ENCODE measurements at regions not wholly inside any gene's neighbourhood (a gene's known extent, or its start where the extent isn't known, plus 50 kb on each side); places are given as distances from the start of the nearest gene placed in this dataset.
"Not testable (repeated sequence)": the region's sequence is repeated elsewhere in the genome, so short reads cannot be mapped to it uniquely, and the experiment has no call there.

DNA sequence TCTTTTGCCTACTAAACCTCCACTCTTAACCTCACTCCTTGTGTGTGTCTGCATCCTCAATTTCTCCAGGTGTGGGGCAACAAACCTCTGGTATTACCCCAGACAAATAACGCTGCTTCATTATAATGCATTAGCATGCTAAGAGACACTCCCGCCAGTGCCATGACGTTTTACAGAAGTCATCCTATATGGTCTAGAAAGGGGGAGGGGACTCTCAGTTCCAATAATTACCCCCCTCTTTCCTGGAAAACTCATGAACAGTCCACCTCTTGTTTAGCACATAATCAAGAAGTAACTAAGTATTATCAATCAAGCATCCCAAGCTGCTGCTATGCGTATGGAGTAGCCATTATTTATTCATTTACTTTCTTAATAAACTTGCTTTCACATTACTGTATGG, 364.5 kb downstream of the TYW1 start:
- no peak for DNase-seq

DNA sequence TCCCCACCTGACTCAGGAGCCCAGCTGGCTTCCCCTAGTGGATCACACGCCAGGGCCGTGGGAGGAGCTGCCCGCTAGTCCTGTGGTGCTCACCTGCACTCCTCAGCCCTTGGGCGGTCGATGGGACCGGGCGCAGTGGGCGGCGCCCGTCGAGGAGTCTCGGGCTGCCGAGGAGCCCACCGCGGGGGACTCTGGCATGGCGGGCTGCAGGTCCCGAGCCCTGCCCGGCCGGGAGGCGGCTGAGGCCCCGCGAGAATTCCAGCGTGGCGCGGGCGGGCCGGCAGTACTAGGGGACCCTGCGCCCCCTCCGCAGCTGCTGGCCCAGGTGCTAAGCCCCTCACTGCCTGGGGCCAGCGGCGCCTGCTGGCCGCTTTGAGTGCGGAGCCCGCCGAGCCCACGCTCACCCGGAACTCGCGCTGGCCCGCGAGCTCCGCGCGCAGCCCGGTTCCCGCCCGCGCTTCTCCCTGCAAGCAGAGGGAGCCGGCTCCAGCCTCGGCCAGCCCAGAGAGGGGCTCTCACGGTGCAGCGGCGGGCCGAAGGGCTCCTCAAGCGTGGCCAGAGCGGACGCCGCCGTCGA, 367.9 kb downstream of the TYW1 start:
- DNase-seq, result peak; percentile 63

DNA sequence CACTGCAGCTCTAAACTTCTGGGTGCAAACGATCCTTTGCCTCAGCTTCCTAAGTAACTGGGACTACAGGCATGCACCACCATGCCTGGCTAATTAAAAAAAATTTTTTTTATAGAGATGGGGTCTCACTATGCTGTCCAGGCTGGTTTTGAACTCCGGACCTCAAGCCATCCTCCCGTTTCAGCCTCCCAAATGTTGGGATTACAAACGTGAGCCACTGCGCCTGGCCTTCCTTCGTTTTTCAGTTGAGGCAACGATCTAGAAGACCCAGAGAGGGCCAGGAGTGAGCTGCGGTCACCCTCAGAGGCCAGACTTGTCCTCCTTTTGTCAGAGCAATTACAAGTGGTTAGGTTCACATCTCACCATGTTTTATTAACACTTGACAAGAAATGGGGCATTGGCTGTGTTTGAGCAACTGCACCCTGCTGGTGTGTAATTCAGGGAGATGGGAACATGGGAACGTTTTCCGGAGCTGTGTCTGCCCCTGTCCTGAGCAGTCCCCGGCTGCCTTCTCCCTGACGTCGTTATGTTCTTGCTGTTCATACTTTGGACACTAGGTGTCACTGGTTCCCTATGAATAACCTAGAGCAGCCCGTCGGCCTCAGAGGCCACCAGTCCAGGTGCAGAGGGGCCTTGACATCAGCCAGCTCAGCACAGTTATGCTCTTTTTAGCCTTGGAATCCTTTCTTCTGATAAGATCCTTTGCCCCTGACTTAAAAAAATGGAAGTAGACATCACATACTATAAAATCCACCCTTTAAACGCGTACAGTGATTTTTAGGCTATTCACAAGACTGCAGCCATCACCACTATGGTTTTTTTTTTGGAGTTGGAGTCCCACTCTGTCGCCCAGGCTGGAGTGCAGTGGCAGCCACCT, 375.0 kb downstream of the TYW1 start:
- peak; percentile 80 for DNase-seq

DNA sequence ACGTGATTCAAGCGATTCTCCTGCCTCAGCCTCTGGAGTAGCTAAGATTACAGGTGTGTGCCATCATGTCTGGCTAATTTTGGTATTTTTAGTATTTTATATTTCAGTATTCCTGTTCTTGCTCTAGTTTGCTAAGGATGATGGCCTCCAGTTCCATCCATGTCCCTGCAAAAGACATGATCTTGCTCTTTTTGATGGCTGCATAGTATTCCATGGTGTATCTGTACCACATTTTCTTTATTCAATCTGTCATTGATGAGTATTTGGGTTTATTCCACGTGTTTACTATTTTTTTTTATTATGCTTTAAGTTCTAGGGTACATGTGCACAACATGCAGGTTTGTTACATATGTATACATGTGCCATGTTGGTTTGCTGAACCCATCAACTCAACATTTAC, 376.8 kb downstream of the TYW1 start:
- not testable (repeated sequence) for DNase-seq

DNA sequence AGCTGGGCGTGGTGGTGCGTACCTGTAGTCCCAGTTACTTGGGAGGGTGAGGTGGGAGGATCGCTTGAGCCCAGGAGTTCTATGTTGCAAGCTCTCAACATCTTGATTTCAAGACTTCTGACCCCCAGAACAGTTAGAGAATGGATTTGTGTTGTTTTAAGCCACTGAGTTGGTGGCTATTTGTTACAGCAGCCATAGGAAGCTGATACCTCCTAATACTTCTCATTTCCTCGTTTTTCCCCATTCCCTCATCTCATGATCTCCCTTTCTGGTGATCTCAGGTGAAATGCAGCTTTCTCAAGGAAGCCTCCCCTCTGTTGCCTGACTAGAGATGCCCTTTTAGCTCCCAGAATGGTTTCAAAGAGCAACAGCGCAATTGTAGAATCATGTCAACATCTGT, 378.8 kb downstream of the TYW1 start:
- DNase-seq, result no peak

DNA sequence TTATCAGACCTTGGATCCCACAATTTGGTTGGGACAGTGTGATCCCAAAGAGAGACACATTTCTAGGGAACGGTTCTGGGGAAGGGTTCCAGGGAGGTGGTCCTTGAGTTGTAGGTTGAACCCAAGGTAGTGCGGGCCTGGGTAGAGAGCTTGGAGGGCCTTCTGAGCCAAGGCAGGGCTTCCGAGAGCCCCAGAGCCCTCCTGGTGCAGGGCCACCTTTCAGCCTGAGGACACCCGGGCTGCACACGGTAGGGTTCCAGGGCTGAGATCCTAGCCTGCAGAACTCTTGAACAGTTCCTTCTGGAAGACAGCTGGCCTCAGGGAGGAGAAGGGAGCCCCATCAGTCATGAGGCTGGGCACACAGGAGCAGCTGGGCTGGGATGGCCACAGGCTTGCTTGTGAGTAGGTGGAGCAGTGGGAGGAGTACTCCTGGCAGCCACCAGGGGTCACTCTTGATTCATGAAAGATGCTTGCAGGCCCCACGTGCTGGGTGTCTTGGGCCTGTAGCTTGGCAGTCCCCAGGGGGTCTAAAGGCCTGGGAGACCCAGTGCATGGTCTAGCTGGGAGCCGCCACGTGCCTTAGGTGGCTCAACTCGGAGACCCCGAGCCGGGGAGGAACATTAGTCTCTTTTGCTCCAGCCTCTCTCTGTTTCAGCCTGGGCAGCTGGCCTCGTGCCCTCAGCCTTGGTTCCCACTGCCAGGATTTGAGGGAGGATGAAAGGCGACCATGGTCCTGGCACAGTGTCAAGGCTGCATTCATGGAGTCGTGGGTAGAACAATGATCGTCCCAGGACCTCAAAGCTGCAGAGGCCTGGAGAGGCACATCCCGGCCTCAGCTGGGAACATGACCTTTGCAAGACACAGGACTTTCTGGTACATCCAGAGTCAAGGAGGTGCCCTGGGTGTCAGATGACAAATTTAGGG, 381.6 kb downstream of the TYW1 start:
- DNase-seq, result peak; percentile 83

DNA sequence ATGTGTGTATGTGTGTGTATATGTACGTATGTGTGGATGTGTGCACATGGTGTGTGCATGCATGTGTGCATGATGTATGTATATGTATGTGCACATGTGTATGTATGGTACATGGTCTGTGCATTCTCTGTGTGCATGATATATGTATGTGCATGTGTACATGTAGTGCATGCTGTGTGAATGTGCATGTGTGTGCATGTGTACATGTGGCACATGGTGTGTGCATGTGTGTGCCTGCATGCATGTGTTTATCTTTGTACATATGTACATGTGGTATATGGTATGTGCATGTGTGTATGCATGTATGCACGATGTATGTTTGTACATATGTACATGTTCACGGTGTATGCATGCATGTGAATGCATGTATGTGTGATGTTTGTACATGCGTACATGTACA, 383.7 kb downstream of the TYW1 start:
- no peak for DNase-seq

DNA sequence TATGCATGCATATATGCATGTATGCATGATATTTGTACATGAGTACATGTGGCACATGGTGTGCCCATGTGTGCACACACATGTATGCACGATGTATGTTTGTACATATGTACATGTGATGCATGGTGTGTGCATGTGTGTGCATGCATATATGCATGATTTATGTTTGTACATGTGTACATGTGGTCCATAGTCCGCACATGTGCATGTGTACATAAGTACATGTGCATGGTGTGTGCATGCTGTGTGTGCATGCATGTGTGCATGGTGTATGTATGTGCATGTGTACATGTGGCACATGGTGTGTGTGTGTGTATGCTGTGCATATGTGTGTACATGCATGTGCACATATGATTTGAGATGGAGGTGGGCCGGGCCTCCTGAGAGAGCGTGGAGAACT, 384.2 kb downstream of the TYW1 start:
- no peak for DNase-seq

DNA sequence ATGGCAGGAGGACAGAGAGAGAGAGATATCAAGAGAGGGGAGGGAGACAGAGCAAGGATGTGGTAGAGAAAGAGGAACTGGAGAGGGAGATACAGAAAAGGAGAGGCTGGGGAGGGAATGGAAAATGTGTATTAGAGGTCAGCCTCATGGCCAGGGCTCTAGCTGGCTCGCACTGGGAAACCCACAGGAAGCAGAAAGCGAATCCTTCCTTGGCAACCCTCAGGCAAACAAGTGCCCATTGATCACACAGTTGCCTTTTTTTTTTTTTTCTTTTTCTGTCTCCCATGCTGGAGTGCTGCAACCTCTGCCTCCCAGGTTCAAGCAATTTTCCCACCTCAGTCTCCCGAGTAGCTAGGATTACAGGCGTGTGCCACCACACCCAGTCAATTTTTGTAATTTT, 391.2 kb downstream of the TYW1 start:
- DNase-seq, result no peak

DNA sequence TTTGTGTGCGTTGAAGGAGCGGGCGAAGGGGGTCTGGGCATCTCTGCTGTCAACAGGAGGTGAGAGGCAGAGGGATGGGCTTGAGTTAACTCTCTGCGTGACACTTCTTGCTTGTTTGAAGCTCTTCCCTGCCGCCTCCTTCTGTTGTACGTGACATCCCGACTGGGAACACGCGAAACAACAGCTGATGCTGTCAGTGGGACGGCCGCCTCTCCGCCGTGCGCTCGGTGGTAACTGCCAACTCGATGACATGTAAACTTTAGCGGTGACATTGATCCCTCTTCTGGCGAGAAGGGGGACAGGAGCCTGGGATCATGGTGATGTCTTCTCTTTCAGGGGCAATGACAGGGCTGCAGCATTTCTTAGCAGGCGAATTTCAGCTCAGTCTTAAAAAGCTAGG, 394.5 kb downstream of the TYW1 start:
- no peak for DNase-seq

DNA sequence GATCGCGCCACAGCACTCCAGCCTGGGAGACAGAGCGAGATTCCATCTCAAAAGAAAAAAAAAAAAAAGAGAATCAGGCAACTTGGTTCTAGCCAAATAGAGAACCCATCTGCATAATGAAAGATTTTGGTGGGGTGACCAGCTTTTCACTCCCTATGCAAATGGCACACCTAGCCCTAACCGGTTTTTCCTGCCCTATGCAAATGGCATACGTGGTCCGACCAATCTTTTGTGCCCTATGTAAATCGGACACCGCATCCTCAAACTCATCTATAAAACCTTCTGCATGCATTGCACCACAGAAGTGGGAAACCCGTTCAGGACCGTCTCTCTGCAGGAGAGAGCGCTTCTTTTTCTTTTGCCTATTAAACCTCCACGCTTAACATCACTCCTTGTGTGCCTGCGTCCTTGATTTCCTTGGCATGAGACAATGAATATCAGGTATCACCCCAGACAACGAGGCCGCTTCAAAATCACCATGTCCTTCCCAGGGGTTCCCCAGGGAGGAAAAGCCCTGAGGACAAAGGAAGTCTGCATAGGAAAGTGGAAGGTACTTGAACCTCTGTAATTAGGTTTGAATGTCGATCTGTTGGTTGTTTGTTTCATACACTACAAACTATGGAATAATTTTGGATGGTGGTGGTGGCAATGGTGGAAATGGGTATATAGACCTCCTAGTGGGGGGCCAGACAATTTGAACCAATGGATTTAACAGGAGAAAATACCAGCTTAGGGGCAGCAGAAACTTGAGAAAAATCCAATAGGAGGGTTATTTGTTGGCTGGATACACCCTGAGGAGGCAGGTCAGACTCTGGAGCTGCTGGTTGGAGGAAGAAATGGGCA, 396.2 kb downstream of the TYW1 start:
- DNase-seq, result peak; percentile 56

DNA sequence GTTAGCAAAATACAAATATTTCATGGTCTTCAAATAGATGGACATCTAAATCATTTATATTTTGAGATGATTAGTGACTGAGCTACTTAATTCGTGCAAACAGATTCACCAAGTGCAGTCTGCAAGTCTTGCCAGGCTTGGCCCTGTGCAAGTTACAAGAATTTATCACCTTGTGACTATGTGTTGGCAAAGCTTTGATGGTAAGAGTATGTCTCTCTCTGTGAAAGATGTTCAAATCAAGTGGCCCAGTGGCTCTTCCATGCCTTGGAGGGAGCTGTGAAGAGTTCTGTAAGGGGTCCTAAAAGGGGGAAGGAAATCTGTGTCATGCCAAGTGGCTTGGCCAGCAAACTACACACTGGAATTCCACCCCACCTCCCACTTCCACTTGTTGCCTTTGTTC, 397.3 kb downstream of the TYW1 start:
- no peak for DNase-seq

DNA sequence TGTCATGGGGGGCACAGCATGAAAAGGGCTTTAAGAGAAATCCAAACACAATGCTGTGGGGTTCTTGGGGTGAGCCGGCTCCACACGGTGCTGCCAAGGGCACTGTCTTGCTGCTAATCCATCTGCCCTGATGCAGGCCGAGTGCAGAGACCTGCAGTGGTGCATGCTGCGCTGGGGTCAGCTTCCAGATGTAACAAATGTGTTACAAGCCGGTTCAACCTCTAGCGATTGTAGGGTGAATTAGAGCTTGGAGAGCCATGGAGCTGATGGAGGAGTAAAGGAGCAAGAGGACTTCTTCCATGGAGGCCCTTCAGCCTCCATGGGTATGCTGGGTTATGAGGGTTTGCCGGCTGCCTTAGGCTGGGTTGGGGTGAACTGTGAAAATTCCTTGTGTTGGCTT, 402.3 kb downstream of the TYW1 start:
- DNase-seq, result no peak

DNA sequence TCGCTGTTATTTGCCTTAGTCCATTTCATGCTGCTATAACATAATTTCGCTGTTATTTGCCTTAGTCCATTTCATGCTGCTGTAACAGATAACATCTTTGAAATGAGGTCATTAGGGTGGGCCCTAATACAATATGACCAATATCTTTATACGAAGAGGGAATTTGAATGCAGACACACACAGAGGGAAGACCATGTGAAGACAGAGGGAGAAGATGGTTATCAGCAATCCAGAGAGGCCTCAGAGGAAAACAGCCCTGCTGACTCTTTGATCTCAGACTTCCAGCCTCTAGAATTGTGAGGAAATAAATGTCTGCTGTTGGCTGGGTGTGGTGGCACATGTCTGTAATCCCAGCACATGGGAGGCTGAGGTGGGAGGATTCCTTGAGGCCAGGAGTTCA, 404.9 kb downstream of the TYW1 start:
- DNase-seq, result no peak

DNA sequence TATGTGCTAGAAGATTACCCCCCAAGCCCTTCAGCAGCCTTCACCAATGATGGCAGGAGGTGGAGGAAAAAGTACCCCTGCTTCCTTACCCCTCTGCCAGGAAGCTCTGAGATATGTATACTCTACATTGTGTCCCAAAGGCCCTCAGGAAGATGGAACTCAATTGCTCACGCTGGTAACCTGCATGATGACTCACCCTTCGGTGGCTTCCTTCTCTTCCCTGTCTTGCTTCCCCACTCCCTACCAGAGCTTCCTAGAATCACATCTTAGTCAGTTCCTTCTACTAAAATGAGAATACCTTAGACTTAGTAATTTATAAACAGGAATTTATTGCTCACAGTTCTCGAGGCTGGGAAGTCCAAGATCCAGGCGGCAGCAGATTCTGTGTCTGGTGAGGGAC, 405.6 kb downstream of the TYW1 start:
- DNase-seq, result no peak

DNA sequence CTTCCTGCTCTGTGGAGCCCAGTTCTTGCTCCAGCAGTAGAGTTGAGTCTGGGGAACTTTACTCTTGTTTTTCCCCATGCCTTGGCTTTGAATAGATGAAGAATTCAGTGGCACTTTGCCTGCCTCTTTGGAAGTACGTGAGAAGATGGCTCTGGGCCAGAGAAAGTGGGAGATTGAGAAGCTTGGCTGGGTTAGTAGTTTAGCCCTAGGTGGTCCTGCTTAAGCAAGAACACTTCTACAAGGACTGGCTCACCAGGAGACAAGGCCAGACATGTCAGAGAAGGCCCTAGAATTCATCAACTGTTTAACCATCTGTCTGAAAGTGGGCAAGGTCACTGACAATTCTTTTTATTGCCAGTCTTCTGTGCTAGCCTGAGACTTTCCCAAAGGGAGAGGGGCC, 410.3 kb downstream of the TYW1 start:
- DNase-seq, result peak; percentile 64

DNA sequence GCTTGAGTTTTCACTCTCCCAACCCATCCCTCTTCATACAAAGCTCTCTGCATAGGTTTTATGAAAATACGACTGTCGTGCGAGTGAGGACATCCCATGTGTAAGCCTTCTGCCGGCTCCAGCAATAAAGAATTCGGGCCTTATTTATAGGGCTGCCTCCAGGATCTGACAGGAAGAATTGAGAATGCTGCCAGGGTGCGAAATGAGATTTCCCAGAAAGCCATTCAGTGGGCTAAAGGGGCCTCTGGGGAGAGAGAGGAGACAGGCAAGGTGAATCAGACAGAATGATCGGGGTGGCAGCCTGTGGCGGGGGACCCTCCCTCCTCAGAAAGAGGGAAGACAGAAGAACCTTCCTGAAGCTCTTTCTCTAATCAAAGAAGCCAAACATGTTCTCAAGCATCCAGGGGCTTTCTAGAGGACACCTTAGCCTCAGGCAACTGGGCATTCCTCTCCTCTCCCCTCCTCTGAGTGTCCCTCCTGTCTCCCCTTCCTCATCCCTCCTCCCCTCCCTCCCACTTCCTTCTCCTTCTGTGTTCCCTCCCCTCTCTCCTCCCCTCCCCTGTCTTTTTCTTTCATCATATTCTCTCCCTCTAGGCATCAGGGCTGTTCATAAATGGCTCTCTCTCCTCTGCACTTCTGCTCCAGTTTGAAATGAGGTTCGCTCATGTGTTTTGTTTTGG, 410.9 kb downstream of the TYW1 start:
- peak; percentile 39 for DNase-seq

DNA sequence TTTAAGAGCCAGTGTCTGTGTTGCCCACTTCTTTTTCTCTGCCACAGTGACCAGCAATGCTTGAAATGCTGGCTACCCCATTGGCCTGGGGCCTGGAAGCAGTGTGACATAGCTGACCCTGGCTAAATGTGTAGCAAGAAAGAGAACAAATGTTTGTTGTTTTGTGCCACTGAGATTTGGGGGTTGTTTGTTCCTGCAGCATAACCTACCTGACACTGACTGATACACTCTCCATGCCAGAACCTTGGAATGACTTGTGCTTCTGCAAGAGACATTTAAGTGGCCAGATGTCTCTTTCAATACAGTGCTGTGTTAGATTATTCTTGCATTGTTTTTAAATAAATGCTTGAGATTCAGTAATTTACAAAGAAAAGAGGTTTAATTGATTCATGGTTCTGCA, 411.5 kb downstream of the TYW1 start:
- no peak for DNase-seq

DNA sequence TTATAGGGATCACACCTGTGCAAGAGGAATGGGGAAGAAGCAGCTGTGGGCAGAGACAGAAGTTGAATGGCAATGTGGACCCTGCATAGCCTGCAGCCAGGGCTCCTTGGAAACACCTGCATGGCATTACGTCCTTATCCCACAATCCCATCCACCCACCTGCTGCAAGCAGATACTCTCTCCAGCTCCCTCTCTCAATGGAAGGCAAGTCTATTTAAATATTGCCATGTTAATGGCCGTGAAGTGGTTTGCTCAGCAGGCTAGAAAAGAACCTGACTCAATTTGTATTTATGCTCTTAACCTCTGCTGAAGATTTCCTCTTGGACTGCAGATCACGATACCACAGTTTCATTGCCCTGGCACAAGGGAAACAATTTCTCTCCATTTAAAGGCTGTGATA, 417.0 kb downstream of the TYW1 start:
- DNase-seq, result peak; percentile 41

DNA sequence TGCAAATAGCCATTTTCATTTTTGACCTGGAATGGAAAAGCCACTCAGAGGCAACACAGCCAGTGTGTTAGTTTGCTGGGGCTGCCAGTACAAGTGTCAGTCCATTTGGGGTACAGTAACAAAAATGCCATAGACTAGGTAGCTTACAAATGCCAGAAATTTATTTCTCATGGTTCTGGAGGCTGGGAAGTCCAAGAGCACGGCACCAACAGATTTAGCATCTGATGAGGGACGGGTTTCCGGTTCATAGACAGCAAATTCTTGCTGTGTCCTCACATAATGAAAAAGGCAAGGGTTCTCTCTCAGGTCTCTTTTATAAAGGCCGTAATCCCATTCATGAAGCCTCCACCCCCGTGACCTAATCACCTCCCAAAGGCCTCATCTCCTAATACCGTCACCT, 418.2 kb downstream of the TYW1 start:
- DNase-seq, result no peak

DNA sequence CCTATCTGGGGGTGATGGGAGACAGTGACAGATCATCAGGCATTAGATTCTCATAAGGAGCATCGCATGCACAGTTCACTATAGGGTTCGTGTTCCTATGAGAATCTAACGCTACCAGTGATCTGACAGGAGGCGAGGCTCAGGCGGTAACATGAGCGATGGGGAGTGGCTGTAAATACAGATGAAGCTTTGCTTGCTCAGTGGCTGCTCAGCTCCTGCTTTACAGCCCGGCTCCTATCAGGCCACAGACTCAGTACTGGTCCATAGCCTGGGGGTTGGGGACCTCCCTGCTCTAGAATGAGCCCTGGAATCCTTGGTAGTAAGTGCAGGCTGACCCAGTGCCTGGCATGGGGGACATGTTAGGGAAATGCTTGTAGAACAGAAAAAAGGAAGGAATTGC, 426.0 kb downstream of the TYW1 start:
- no peak for DNase-seq

DNA sequence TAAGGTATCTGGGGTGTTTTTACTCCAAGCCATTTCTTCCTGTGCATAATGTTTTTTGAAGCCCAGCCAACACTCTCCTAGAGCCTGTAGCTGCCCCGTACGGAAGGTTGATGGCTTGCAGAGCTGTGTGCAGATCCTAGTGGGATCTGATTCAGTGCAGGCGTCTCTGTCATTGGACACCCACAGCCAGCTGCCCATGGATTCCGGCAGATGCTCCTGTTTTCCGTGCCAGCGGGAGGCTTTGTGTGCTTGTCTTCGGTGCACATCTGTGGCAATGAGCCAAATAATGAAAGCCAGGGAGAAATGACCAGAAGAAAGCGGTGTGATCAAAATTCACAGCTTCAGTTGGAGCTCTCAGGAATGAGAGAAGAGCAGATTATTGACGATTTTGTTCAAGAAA, 426.4 kb downstream of the TYW1 start:
- DNase-seq, result peak; percentile 42

Measured in NCI-H69 (cell line).